T-cell (primary cell): ENCODE measurements at regions not wholly inside any gene's neighbourhood (a gene's known extent, or its start where the extent isn't known, plus 50 kb on each side); places are given as distances from the start of the nearest gene placed in this dataset.

Experiments
- ATAC-seq, 4 experiments: fragments of 200-7000 bp in 3 of 4; fragments of 150-1000 bp in 1 of 4; cut with Tn5 transposase; replicated peaks in 1 of 4; 1 replicate in 3 of 4; 2 replicates in 1 of 4; pipeline ENCODE4 v1.10.0; 2021; ENCODE audit warnings: moderate library complexity in 3 of 4, mild to moderate bottlenecking in 2 of 4, moderate number of reproducible peaks in 1 of 4
- CTCF ChIA-PET, 2 donors: fragments of 300-600 bp; sonication (Branson Sonifier 250); formaldehyde crosslinking; loops; one replicate each; lab custom pipeline; 2022; ENCODE audit warnings: antibody characterized with exemption in 2 of 2; lab: Charles Lee
- POLR2A ChIA-PET, 2 donors: fragments of 300-600 bp; sonication (Branson Sonifier 250); formaldehyde crosslinking; loops; one replicate each; lab custom pipeline; 2022; ENCODE audit warnings: antibody characterized with exemption in 2 of 2; lab: Charles Lee
- DNase-seq, 35 experiments: peaks; one replicate each; pipeline versions ENCODE4 v3.0.0 to v3.0.0-alpha.2; 2013 to 2023
- H3K27ac ChIP-seq: one replicate; pipeline ENCODE4 v1.5.1; 2013; ENCODE audit warnings: low read length
- H3K27me3 ChIP-seq, 2 experiments: replicated peaks in 1 of 2; 1 replicate in 1 of 2; 2 replicates in 1 of 2; pipeline versions ENCODE4 v1.6.1 to v1.7.0; 2013; ENCODE audit warnings: low read length in 1 of 2, mixed read lengths in 1 of 2; ENCODE audit not compliant: control insufficient read depth in 2 of 2, insufficient read depth in 2 of 2; ENCODE audit errors: extremely low read depth in 1 of 2
- H3K36me3 ChIP-seq, 2 donors: 1 replicate in 1 of 2; 2 replicates in 1 of 2; pipeline versions ENCODE4 v1.6.1 to v1.7.0; 2013; ENCODE audit warnings: low read length in 1 of 2; ENCODE audit not compliant: control insufficient read depth in 2 of 2, insufficient read depth in 1 of 2; ENCODE audit errors: extremely low read depth in 1 of 2
- H3K4me1 ChIP-seq, 2 experiments: 1 replicate in 1 of 2; 2 replicates in 1 of 2; pipeline versions ENCODE4 v1.6.1 to v1.7.0; 2013; ENCODE audit warnings: low read length in 2 of 2, mixed read lengths in 1 of 2; ENCODE audit not compliant: insufficient read depth in 2 of 2, control insufficient read depth in 1 of 2; ENCODE audit errors: extremely low read depth in 1 of 2
- H3K4me3 ChIP-seq, 2 donors: 1 replicate in 1 of 2; 2 replicates in 1 of 2; pipeline versions ENCODE4 v1.5.1 to v1.7.0; 2013; ENCODE audit warnings: mild to moderate bottlenecking in 2 of 2, low read length in 1 of 2, moderate library complexity in 1 of 2; ENCODE audit not compliant: control insufficient read depth in 1 of 2; ENCODE audit errors: extremely low read depth in 1 of 2
- H3K9me3 ChIP-seq: 2 replicates; pipeline ENCODE4 v1.7.0; 2013
- H3K27ac Mint-ChIP-seq, 2 donors: one replicate each; pipeline ENCODE4 v1.8.0; 2020 to 2021; ENCODE audit warnings: mild to moderate bottlenecking in 2 of 2, mixed read lengths in 2 of 2
- H3K27me3 Mint-ChIP-seq, 2 donors: one replicate each; pipeline ENCODE4 v1.8.0; 2021 to 2022; ENCODE audit warnings: mixed read lengths in 2 of 2
- H3K36me3 Mint-ChIP-seq: one replicate; pipeline ENCODE4 v1.8.0; 2021; ENCODE audit warnings: mixed read lengths
- H3K4me1 Mint-ChIP-seq, 3 donors: one replicate each; pipeline ENCODE4 v1.8.0; 2020 to 2022; ENCODE audit warnings: mixed read lengths in 3 of 3, mild to moderate bottlenecking in 1 of 3
- H3K4me3 Mint-ChIP-seq, 3 donors: one replicate each; pipeline ENCODE4 v1.8.0; 2020 to 2022; ENCODE audit warnings: mild to moderate bottlenecking in 3 of 3, mixed read lengths in 3 of 3, moderate library complexity in 3 of 3
- H3K9me3 Mint-ChIP-seq, 3 donors: one replicate each; pipeline ENCODE4 v1.8.0; 2020 to 2022; ENCODE audit warnings: mixed read lengths in 3 of 3
- WGBS: methylation state at CpG from one replicate; pipeline ENCODE4 v1.1.5; 2013; ENCODE audit warnings: missing lambda C conversion rate; ENCODE audit not compliant: insufficient coverage; 5-methylcytosine and 5-hydroxymethylcytosine counted together

GRCh38 chr3:25171118-25171807, 256.8 kb upstream of the RARB start:
- no peak overlapping the region for H3K27ac Mint-ChIP-seq
- H3K4me3 Mint-ChIP-seq, result no peak overlapping the region
- Histone ChIP-seq H3K27ac (no peak overlapping the region), H3K4me1 (no peaks in the 10 kb centered on the region), H3K4me3 (no peak overlapping the region), H3K27me3 (no peaks in the 10 kb centered on the region), H3K36me3 (no peaks in the 10 kb centered on the region), H3K9me3 (no peaks in the 10 kb centered on the region)
- no peaks in the 10 kb centered on the region for H3K36me3 Mint-ChIP-seq
- WGBS, result no CpG with 5 or more reads among the region's 4 CpGs
- CTCF ChIA-PET, result no interaction called here
- DNase-seq (no peak), ATAC-seq (no peak)
- POLR2A ChIA-PET, result no interaction called here
- H3K4me1 Mint-ChIP-seq, result no peaks in the 10 kb centered on the region
- no peaks in the 10 kb centered on the region for H3K27me3 Mint-ChIP-seq
- H3K9me3 Mint-ChIP-seq, result peaks cover 9 to 14% (median 10%) of the 10 kb centered on the region in 3 donors

- H3K4me1 Mint-ChIP-seq, result no peaks in the 10 kb centered on the region
- CTCF ChIA-PET, result no interaction called here
- no peaks in the 10 kb centered on the region for H3K27me3 Mint-ChIP-seq
- POLR2A ChIA-PET, result no interaction called here
- Histone ChIP-seq H3K9me3 (no peaks in the 10 kb centered on the region), H3K27ac (no peak overlapping the region), H3K36me3 (no peaks in the 10 kb centered on the region), H3K4me1 (no peaks in the 10 kb centered on the region), H3K4me3 (no peak overlapping the region), H3K27me3 (no peaks in the 10 kb centered on the region)
- ATAC-seq (no peak), DNase-seq (no peak)
- H3K27ac Mint-ChIP-seq, result no peak overlapping the region
- 64% methylated on average over 2 of the region's 6 CpGs for WGBS
- peaks cover 9 to 14% (median 10%) of the 10 kb centered on the region in 3 donors for H3K9me3 Mint-ChIP-seq
- H3K36me3 Mint-ChIP-seq, result no peaks in the 10 kb centered on the region
- H3K4me3 Mint-ChIP-seq, result no peak overlapping the region
Observed at GRCh38 chr3:25171897-25172296, 256.2 kb upstream of the RARB start.

- Histone ChIP-seq H3K4me1 (no peaks in the 10 kb centered on the region), H3K27ac (no peak overlapping the region), H3K36me3 (no peaks in the 10 kb centered on the region), H3K4me3 (no peak overlapping the region), H3K27me3 (no peaks in the 10 kb centered on the region), H3K9me3 (no peaks in the 10 kb centered on the region)
- Mint-ChIP-seq H3K4me1 (no peaks in the 10 kb centered on the region), H3K27me3 (no peaks in the 10 kb centered on the region), H3K27ac (no peak overlapping the region), H3K4me3 (no peak overlapping the region), H3K9me3 (peaks cover 3 to 15% (median 9%) of the 10 kb centered on the region in 3 donors), H3K36me3 (no peaks in the 10 kb centered on the region)
- no CpG with 5 or more reads among the region's 1 CpG for WGBS
- ATAC-seq (no peak), DNase-seq (no peak)
- ChIA-PET POLR2A (no interaction called here), CTCF (no interaction called here)
Observed at GRCh38 chr3:25173606-25174005, 254.5 kb upstream of the RARB start.

- Histone ChIP-seq H3K27me3 (no peaks in the 10 kb centered on the region), H3K27ac (no peak overlapping the region), H3K4me1 (no peaks in the 10 kb centered on the region), H3K4me3 (no peak overlapping the region), H3K36me3 (no peaks in the 10 kb centered on the region), H3K9me3 (no peaks in the 10 kb centered on the region)
- no peak for DNase-seq
- no peaks in the 10 kb centered on the region for H3K4me1 Mint-ChIP-seq
- no peak overlapping the region for H3K27ac Mint-ChIP-seq
- WGBS, result 86% methylated on average over 9 of the region's 13 CpGs
- no peaks in the 10 kb centered on the region for H3K27me3 Mint-ChIP-seq
- POLR2A ChIA-PET, result interaction anchor here in 1 of 2 donors (1.2 kb wide), 1 partner anchor 10 kb away, joined by 4 read pairs; no protein-coding TSS in a partner anchor
- CTCF ChIA-PET, result no interaction called here
- ATAC-seq, result no peak
- H3K9me3 Mint-ChIP-seq, result peaks cover 3 to 15% (median 7%) of the 10 kb centered on the region in 3 donors
- H3K36me3 Mint-ChIP-seq, result no peaks in the 10 kb centered on the region
- no peak overlapping the region for H3K4me3 Mint-ChIP-seq
Observed at GRCh38 chr3:25174251-25174650, 253.8 kb upstream of the RARB start.

GRCh38 chr3:25177041-25177440, 251.0 kb upstream of the RARB start:
- DNase-seq, result no peak
- H3K27ac ChIP-seq, result no peak overlapping the region
- H3K9me3 ChIP-seq, result no peaks in the 10 kb centered on the region
- Mint-ChIP-seq H3K4me3 (no peak overlapping the region), H3K9me3 (peaks cover 5 to 21% (median 18%) of the 10 kb centered on the region in 3 donors), H3K27me3 (no peaks in the 10 kb centered on the region), H3K27ac (no peak overlapping the region), H3K36me3 (no peaks in the 10 kb centered on the region), H3K4me1 (no peaks in the 10 kb centered on the region)
- CTCF ChIA-PET, result no interaction called here
- POLR2A ChIA-PET, result no interaction called here
- H3K4me3 ChIP-seq, result no peak overlapping the region
- H3K27me3 ChIP-seq, result no peaks in the 10 kb centered on the region
- no peak for ATAC-seq
- H3K4me1 ChIP-seq, result no peaks in the 10 kb centered on the region
- WGBS, result no CpG with 5 or more reads among the region's 3 CpGs
- no peaks in the 10 kb centered on the region for H3K36me3 ChIP-seq

- ChIA-PET CTCF (no interaction called here), POLR2A (no interaction called here)
- no peak overlapping the region for H3K27ac ChIP-seq
- WGBS, result 100% methylated on average over 2 of the region's 4 CpGs
- no peak overlapping the region for H3K4me3 Mint-ChIP-seq
- H3K27ac Mint-ChIP-seq, result no peak overlapping the region
- no peaks in the 10 kb centered on the region for H3K4me1 Mint-ChIP-seq
- H3K36me3 Mint-ChIP-seq, result no peaks in the 10 kb centered on the region
- peaks cover 5 to 22% (median 22%) of the 10 kb centered on the region in 3 donors for H3K9me3 Mint-ChIP-seq
- no peaks in the 10 kb centered on the region for H3K36me3 ChIP-seq
- ATAC-seq (no peak), DNase-seq (no peak)
- no peaks in the 10 kb centered on the region for H3K9me3 ChIP-seq
- no peak overlapping the region for H3K4me3 ChIP-seq
- H3K27me3 Mint-ChIP-seq, result no peaks in the 10 kb centered on the region
- H3K4me1 ChIP-seq, result no peaks in the 10 kb centered on the region
- no peaks in the 10 kb centered on the region for H3K27me3 ChIP-seq
Observed at GRCh38 chr3:25178672-25179071, 249.4 kb upstream of the RARB start.
